Neuronal stem cell (in vitro differentiated cells): ENCODE measurements at regions not wholly inside any gene's neighbourhood (a gene's known extent, or its start where the extent isn't known, plus 50 kb on each side); places are given as distances from the start of the nearest gene placed in this dataset.
A peak's percentile ranks its signal among the peaks of the same experiment; 100 is the strongest.
"Not testable (repeated sequence)": the region's sequence is repeated elsewhere in the genome, so short reads cannot be mapped to it uniquely, and the experiment has no call there.

ENCODE experiments used
- DNase-seq: peaks from one replicate; pipeline ENCODE4 v3.0.0-alpha.2; 2013; ENCODE audit warnings: low spot score
- H2AFZ ChIP-seq: one replicate; pipeline ENCODE4 v1.6.1; 2013; ENCODE audit warnings: mild to moderate bottlenecking, low read length, inconsistent platforms
- H2AK5ac ChIP-seq: 2 replicates; pipeline ENCODE4 v1.6.1; 2013; ENCODE audit warnings: low read depth, mild to moderate bottlenecking, inconsistent platforms, low read length, moderate library complexity, mixed read lengths
- H2BK120ac ChIP-seq: 2 replicates; pipeline ENCODE4 v1.6.1; 2013; ENCODE audit warnings: low read depth, mild to moderate bottlenecking, inconsistent platforms, low read length, moderate library complexity, mixed read lengths
- H2BK12ac ChIP-seq: one replicate; pipeline ENCODE4 v1.6.1; 2013; ENCODE audit warnings: low read length, inconsistent platforms
- H2BK15ac ChIP-seq: 2 replicates; pipeline ENCODE4 v1.6.1; 2013; ENCODE audit warnings: mild to moderate bottlenecking, low read length, inconsistent platforms, mixed read lengths
- H2BK5ac ChIP-seq: one replicate; pipeline ENCODE4 v1.6.1; 2013; ENCODE audit warnings: inconsistent platforms, mild to moderate bottlenecking, low read length, moderate library complexity
- H3K14ac ChIP-seq: one replicate; pipeline ENCODE4 v1.6.1; 2013; ENCODE audit warnings: low read length, inconsistent platforms
- H3K18ac ChIP-seq: 2 replicates; pipeline ENCODE4 v1.6.1; 2013; ENCODE audit warnings: low read length, inconsistent platforms
- H3K23ac ChIP-seq: 2 replicates; pipeline ENCODE4 v1.6.1; 2013; ENCODE audit warnings: low read depth, mild to moderate bottlenecking, mixed read lengths, low read length, inconsistent platforms; ENCODE audit not compliant: poor library complexity
- H3K27ac ChIP-seq: replicated peaks from 3 replicates; pipeline ENCODE4 v1.5.1; 2013; ENCODE audit warnings: low read length, inconsistent platforms
- H3K27me3 ChIP-seq, 3 experiments: 2 replicates each; pipeline ENCODE4 v1.6.1; 2013; ENCODE audit warnings: low read length in 3 of 3, mild to moderate bottlenecking in 2 of 3, inconsistent platforms in 1 of 3, low read depth in 1 of 3, mixed read lengths in 1 of 3, moderate library complexity in 1 of 3; ENCODE audit not compliant: control insufficient read depth in 3 of 3, insufficient read depth in 3 of 3
- H3K36me3 ChIP-seq, 2 donors: replicated peaks in 1 of 2; 2 replicates each; pipeline ENCODE4 v1.6.1; 2013; ENCODE audit warnings: low read length in 2 of 2; ENCODE audit not compliant: control insufficient read depth in 2 of 2, insufficient read depth in 2 of 2
- H3K4ac ChIP-seq: 2 replicates; pipeline ENCODE4 v1.6.1; 2013; ENCODE audit warnings: inconsistent platforms, mild to moderate bottlenecking, low read length, moderate library complexity
- H3K4me1 ChIP-seq, 2 donors: 1 replicate in 1 of 2; 2 replicates in 1 of 2; pipeline ENCODE4 v1.6.1; 2013; ENCODE audit warnings: low read length in 2 of 2, low read depth in 1 of 2; ENCODE audit not compliant: control insufficient read depth in 2 of 2, insufficient read depth in 1 of 2
- H3K4me2 ChIP-seq: one replicate; pipeline ENCODE4 v1.6.1; 2013; ENCODE audit warnings: mild to moderate bottlenecking, low read length, inconsistent platforms; ENCODE audit not compliant: insufficient read depth, poor library complexity, severe bottlenecking
- H3K4me3 ChIP-seq, 2 donors: 2 replicates each; pipeline ENCODE4 v1.5.1; 2013; ENCODE audit warnings: low read length in 2 of 2, mild to moderate bottlenecking in 2 of 2, inconsistent platforms in 1 of 2, moderate library complexity in 1 of 2
- H3K79me1 ChIP-seq: one replicate; pipeline ENCODE4 v1.6.1; 2013; ENCODE audit warnings: low read depth, mild to moderate bottlenecking, inconsistent platforms, low read length, moderate library complexity
- H3K9ac ChIP-seq: one replicate; pipeline ENCODE4 v1.6.1; 2013; ENCODE audit warnings: mild to moderate bottlenecking, low read depth, low read length, inconsistent platforms; ENCODE audit not compliant: poor library complexity
- H3K9me3 ChIP-seq, 2 donors: replicated peaks in 1 of 2; 2 replicates each; pipeline versions ENCODE3 to v1.6.1; 2013; ENCODE audit warnings: low read length in 2 of 2, mild to moderate bottlenecking in 2 of 2, inconsistent platforms in 1 of 2, low read depth in 1 of 2, mixed read lengths in 1 of 2, moderate library complexity in 1 of 2; ENCODE audit not compliant: control insufficient read depth in 2 of 2, insufficient read depth in 1 of 2
- H4K8ac ChIP-seq: one replicate; pipeline ENCODE4 v1.6.1; 2013; ENCODE audit warnings: low read depth, mild to moderate bottlenecking, inconsistent platforms, low read length, moderate library complexity
- H4K91ac ChIP-seq: one replicate; pipeline ENCODE4 v1.6.1; 2013; ENCODE audit warnings: low read length, low read depth, mild to moderate bottlenecking, inconsistent platforms; ENCODE audit not compliant: poor library complexity
- WGBS, 2 donors: extraction: QIAGEN DNeasy Blood & Tissue Kit; methylation state at CpG; one replicate each; pipeline ENCODE4 v1.1.7; 2013; ENCODE audit warnings: missing lambda C conversion rate in 2 of 2, mixed read lengths in 1 of 2; ENCODE audit not compliant: insufficient read length in 2 of 2, insufficient replicate concordance in 1 of 2; ENCODE audit errors: extremely low coverage in 2 of 2; 5-methylcytosine and 5-hydroxymethylcytosine counted together

DNA sequence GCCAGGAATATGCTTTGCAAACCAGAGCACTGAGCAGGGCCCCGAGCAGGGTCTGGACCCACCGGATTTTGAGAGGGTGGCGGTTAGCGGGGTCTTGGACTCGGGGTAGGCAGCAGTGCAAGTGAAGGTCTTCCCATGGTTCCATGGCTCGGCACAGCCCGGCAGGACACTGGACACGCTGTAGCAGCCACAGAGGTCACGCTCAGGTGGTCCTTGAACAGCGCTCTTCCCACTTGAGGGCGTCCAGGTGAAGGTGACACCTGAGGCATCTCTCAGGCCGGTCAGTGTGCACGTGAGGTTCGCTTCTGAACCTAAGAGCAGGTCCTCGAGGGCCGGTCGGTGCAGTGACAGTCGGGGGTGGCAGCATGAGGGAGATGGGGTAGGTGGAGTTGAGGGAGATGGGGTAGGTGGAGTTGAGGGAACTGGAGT is 181.4 kb downstream of the TMEM121 start:
- not testable (repeated sequence) for H3K18ac ChIP-seq, H3K36me3 ChIP-seq, H3K4me1 ChIP-seq, H3K79me1 ChIP-seq, H2BK12ac ChIP-seq, H3K27me3 ChIP-seq, H2AFZ ChIP-seq, H4K8ac ChIP-seq, H3K27ac ChIP-seq, H2BK5ac ChIP-seq, H2BK120ac ChIP-seq, H3K4me3 ChIP-seq, DNase-seq, H3K4me2 ChIP-seq, H2BK15ac ChIP-seq, H3K23ac ChIP-seq, H3K14ac ChIP-seq, H3K9ac ChIP-seq, H3K4ac ChIP-seq, H4K91ac ChIP-seq, H2AK5ac ChIP-seq
- no CpG with 5 or more reads among the region's 18 CpGs for WGBS, 2 donors
- peaks cover 0 to 17% of the 10 kb centered on the region in 2 donors for H3K9me3 ChIP-seq

DNA sequence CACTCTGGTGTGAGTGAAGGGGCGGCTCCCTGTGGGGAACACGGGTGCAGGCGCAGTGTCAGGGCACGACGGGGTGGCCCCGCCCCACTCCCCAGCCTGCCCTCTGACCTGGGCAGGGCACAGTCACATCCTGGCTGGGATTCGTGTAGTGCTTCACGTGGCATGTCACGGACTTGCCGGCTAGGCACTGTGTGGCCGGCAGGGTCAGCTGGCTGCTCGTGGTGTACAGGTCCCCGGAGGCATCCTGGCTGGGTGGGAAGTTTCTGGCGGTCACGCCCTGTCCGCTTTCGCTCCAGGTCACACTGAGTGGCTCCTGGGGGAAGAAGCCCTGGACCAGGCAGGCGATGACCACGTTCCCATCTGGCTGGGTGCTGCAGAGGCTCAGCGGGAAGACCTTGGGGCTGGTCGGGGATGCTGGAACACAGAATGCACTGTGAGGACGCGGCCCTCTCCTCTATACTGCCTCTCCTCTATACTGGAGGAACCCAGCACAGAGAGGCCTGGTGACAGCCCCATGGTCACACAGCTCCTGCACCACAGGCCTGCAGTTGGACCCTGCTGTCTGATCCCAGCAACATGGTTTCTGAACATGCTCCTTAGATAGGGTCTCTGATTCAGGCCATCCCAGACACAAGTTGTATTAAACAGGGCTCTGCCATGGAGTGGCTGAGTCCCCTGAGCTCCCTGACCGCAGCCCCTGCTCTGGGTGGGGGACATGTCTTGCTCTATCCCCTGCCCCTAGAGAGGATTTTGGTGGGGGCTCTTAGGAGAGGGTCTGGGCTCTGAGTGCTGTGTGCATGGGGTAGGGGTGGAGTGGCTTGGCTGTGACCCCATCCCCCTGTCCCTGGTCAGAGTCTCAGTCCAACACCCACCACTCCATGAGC is 182.1 kb downstream of the TMEM121 start:
- not testable (repeated sequence) for H4K91ac ChIP-seq, H3K27me3 ChIP-seq, H2BK12ac ChIP-seq, H2BK15ac ChIP-seq, H3K4ac ChIP-seq, H3K36me3 ChIP-seq, H2BK5ac ChIP-seq, H3K79me1 ChIP-seq, H3K14ac ChIP-seq, H2BK120ac ChIP-seq, H2AK5ac ChIP-seq, H3K18ac ChIP-seq, H3K27ac ChIP-seq, H4K8ac ChIP-seq, H3K4me2 ChIP-seq, H3K9ac ChIP-seq, DNase-seq, H3K4me1 ChIP-seq, H3K23ac ChIP-seq, H2AFZ ChIP-seq
- peak overlapping the region in 1 of 2 donors; percentile 13 for H3K4me3 ChIP-seq
- peaks cover 0 to 17% of the 10 kb centered on the region in 2 donors for H3K9me3 ChIP-seq
- WGBS, 2 donors = no CpG with 5 or more reads among the region's 24 CpGs

DNA sequence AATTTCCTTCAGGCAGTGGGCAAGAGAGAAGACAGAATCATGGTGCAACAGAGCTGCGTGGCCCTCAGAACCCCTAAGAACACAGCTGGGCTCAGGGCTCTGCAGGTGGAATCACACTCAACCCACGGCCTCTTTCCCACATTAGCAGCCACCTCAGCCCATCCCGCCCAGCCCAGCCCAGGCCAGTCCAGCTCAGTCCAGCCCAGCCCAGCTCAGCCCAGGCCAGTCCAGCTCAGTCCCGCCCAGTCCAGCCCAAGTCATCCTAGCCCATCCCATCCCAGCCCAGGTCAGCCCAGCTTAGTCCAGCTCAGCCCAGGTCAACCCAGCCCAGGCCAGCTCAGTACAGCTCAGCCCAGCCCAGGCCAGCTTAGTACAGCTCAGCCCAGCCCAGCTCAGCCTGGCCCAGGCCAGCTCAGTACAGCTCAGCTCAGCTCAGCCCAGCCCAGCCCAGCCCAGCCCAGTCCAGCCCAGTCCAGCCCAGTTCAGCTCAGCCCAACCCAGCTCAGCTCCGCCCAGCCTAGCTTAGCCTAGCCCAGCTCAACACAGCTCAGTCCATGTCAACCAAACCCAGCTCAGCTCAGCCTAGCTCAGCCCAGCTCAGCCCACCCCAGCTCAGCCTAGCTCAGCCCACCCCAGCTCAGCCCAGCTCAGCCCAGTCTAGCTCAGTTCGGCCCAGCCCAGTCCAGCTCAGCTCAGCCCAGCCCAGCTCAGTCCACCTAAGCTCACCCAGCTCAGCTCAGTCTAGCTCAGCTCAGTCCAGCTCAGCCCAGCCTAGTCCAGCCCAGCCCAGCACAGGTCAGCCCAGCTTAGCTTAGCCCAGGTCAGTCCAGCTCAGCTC is 183.1 kb downstream of the TMEM121 start:
- Histone ChIP-seq H2BK5ac (no peak overlapping the region), H3K36me3 (no peaks in the 10 kb centered on the region), H3K79me1 (peaks cover 5% of the 10 kb centered on the region), H2BK12ac (no peak overlapping the region), H2AK5ac (no peak overlapping the region), H2AFZ (no peak overlapping the region), H3K18ac (no peak overlapping the region), H3K4me2 (no peak overlapping the region), H2BK120ac (no peak overlapping the region), H2BK15ac (no peak overlapping the region), H3K4me3 (peak overlapping the region in 1 of 2 donors; percentile 60), H3K27ac (no peak overlapping the region), H3K23ac (no peak overlapping the region), H3K27me3 (no peaks in the 10 kb centered on the region), H4K8ac (no peak overlapping the region), H3K9me3 (peaks cover 0 to 17% of the 10 kb centered on the region in 2 donors), H3K9ac (peak overlapping the region; percentile 60), H4K91ac (no peak overlapping the region), H3K4me1 (no peaks in the 10 kb centered on the region), H3K14ac (no peak overlapping the region), H3K4ac (no peak overlapping the region)
- WGBS, 2 donors = no CpG with 5 or more reads among the region's 6 CpGs
- no peak for DNase-seq
